ENCODE measurements at regions not wholly inside any gene's neighbourhood (a gene's known extent, or its start where the extent isn't known, plus 50 kb on each side); places are given as distances from the start of the nearest gene placed in this dataset.

GRCh38 chr5:29387384-29387783, 1806.1 kb upstream of the CDH6 start:
- ChIA-PET CTCF (ENCODE audit: partially characterized antibody) (no interaction called here), POLR2A (ENCODE audit: partially characterized antibody) (no interaction called here)
- no peak overlapping the region for H3K4me3 ChIP-seq (ENCODE audit: low read length in 2 of 2)
- H3K27me3 ChIP-seq (ENCODE audit: insufficient read depth, low read length) = no peaks in the 10 kb centered on the region
- H3K4me1 ChIP-seq (ENCODE audit: insufficient read depth, low read length) = no peaks in the 10 kb centered on the region
- H3K9me3 ChIP-seq (ENCODE audit: control insufficient read depth in 1 of 2, low read length in 2 of 2) = no peaks in the 10 kb centered on the region
- H3K27ac Mint-ChIP-seq = no peak overlapping the region
- intact Hi-C loops (cut with micrococcal nuclease) = no loop called here
- H3K4me1 Mint-ChIP-seq = no peaks in the 10 kb centered on the region
- no peaks in the 10 kb centered on the region for H3K27me3 Mint-ChIP-seq
- H3K36me3 ChIP-seq (ENCODE audit: insufficient read depth, low read length) = no peaks in the 10 kb centered on the region
- H3K9me3 Mint-ChIP-seq = peaks cover 0 to 21% (median 14%) of the 10 kb centered on the region in 8 donors
- H3K36me3 Mint-ChIP-seq = no peaks in the 10 kb centered on the region
- no peak for DNase-seq
- H3K4me3 Mint-ChIP-seq = no peak overlapping the region
- no peak overlapping the region for H3K27ac ChIP-seq (ENCODE audit: low read depth, low read length)

- H3K27me3 ChIP-seq (ENCODE audit: insufficient read depth, low read length) = no peaks in the 10 kb centered on the region
Measured at GRCh38 chr5:29382780-29383179, 1810.7 kb upstream of the CDH6 start.

GRCh38 chr5:29380029-29380428, 1813.5 kb upstream of the CDH6 start:
- Histone ChIP-seq H3K4me1 (ENCODE audit: insufficient read depth, low read length) (no peaks in the 10 kb centered on the region), H3K36me3 (ENCODE audit: insufficient read depth, low read length) (no peaks in the 10 kb centered on the region), H3K27ac (ENCODE audit: low read depth, low read length) (no peak overlapping the region), H3K9me3 (ENCODE audit: control insufficient read depth in 1 of 2, low read length in 2 of 2) (no peaks in the 10 kb centered on the region), H3K27me3 (ENCODE audit: insufficient read depth, low read length) (no peaks in the 10 kb centered on the region), H3K4me3 (ENCODE audit: low read length in 2 of 2) (no peak overlapping the region)
- ChIA-PET CTCF (ENCODE audit: partially characterized antibody) (no interaction called here), POLR2A (ENCODE audit: partially characterized antibody) (no interaction called here)
- H3K4me3 Mint-ChIP-seq = no peak overlapping the region
- H3K27ac Mint-ChIP-seq = no peak overlapping the region
- no peaks in the 10 kb centered on the region for H3K36me3 Mint-ChIP-seq
- H3K9me3 Mint-ChIP-seq = peaks cover 0 to 21% (median 5%) of the 10 kb centered on the region in 8 donors
- no peak for DNase-seq
- H3K27me3 Mint-ChIP-seq = no peaks in the 10 kb centered on the region
- no peaks in the 10 kb centered on the region for H3K4me1 Mint-ChIP-seq
- intact Hi-C loops (cut with micrococcal nuclease) = no loop called here

More at GRCh38 chr5:29382780-29383179, 1810.7 kb upstream of the CDH6 start:
- H3K4me3 ChIP-seq (ENCODE audit: low read length in 2 of 2) = no peak overlapping the region
- POLR2A ChIA-PET (ENCODE audit: partially characterized antibody) = no interaction called here
- DNase-seq = no peak
- H3K9me3 ChIP-seq (ENCODE audit: control insufficient read depth in 1 of 2, low read length in 2 of 2) = no peaks in the 10 kb centered on the region
- no peaks in the 10 kb centered on the region for H3K4me1 ChIP-seq (ENCODE audit: insufficient read depth, low read length)
- no peaks in the 10 kb centered on the region for H3K36me3 Mint-ChIP-seq
- no peaks in the 10 kb centered on the region for H3K36me3 ChIP-seq (ENCODE audit: insufficient read depth, low read length)
- no peak overlapping the region for H3K27ac ChIP-seq (ENCODE audit: low read depth, low read length)
- H3K4me1 Mint-ChIP-seq = no peaks in the 10 kb centered on the region
- no peaks in the 10 kb centered on the region for H3K27me3 Mint-ChIP-seq
- peaks cover 0 to 19% (median 7%) of the 10 kb centered on the region in 8 donors for H3K9me3 Mint-ChIP-seq
- no peak overlapping the region for H3K27ac Mint-ChIP-seq
- H3K4me3 Mint-ChIP-seq = no peak overlapping the region
- intact Hi-C loops (cut with micrococcal nuclease) = no loop called here
- CTCF ChIA-PET (ENCODE audit: partially characterized antibody) = no interaction called here

GRCh38 chr5:29379619-29380018, 1813.9 kb upstream of the CDH6 start:
- Mint-ChIP-seq H3K4me1 (no peaks in the 10 kb centered on the region), H3K27me3 (no peaks in the 10 kb centered on the region), H3K36me3 (no peaks in the 10 kb centered on the region), H3K9me3 (peaks cover 0 to 22% (median 6%) of the 10 kb centered on the region in 8 donors), H3K27ac (no peak overlapping the region), H3K4me3 (no peak overlapping the region)
- no peak overlapping the region for H3K27ac ChIP-seq (ENCODE audit: low read depth, low read length)
- no peaks in the 10 kb centered on the region for H3K27me3 ChIP-seq (ENCODE audit: insufficient read depth, low read length)
- no peaks in the 10 kb centered on the region for H3K36me3 ChIP-seq (ENCODE audit: insufficient read depth, low read length)
- intact Hi-C loops (cut with micrococcal nuclease) = no loop called here
- H3K9me3 ChIP-seq (ENCODE audit: control insufficient read depth in 1 of 2, low read length in 2 of 2) = no peaks in the 10 kb centered on the region
- DNase-seq = no peak
- POLR2A ChIA-PET (ENCODE audit: partially characterized antibody) = no interaction called here
- no peaks in the 10 kb centered on the region for H3K4me1 ChIP-seq (ENCODE audit: insufficient read depth, low read length)
- CTCF ChIA-PET (ENCODE audit: partially characterized antibody) = no interaction called here
- no peak overlapping the region for H3K4me3 ChIP-seq (ENCODE audit: low read length in 2 of 2)

- Histone ChIP-seq H3K27ac (ENCODE audit: low read depth, low read length) (no peak overlapping the region), H3K36me3 (ENCODE audit: insufficient read depth, low read length) (no peaks in the 10 kb centered on the region), H3K9me3 (ENCODE audit: control insufficient read depth in 1 of 2, low read length in 2 of 2) (no peaks in the 10 kb centered on the region), H3K27me3 (ENCODE audit: insufficient read depth, low read length) (no peaks in the 10 kb centered on the region), H3K4me3 (ENCODE audit: low read length in 2 of 2) (no peak overlapping the region), H3K4me1 (ENCODE audit: insufficient read depth, low read length) (no peaks in the 10 kb centered on the region)
- H3K27me3 Mint-ChIP-seq = no peaks in the 10 kb centered on the region
- peaks cover 0 to 16% (median 5%) of the 10 kb centered on the region in 8 donors for H3K9me3 Mint-ChIP-seq
- intact Hi-C loops (cut with micrococcal nuclease) = no loop called here
- H3K4me1 Mint-ChIP-seq = no peaks in the 10 kb centered on the region
- H3K27ac Mint-ChIP-seq = no peak overlapping the region
- H3K36me3 Mint-ChIP-seq = no peaks in the 10 kb centered on the region
- CTCF ChIA-PET (ENCODE audit: partially characterized antibody) = no interaction called here
- DNase-seq = no peak
- no peak overlapping the region for H3K4me3 Mint-ChIP-seq
- POLR2A ChIA-PET (ENCODE audit: partially characterized antibody) = no interaction called here
Measured at GRCh38 chr5:29378104-29378503, 1815.4 kb upstream of the CDH6 start.

GRCh38 chr5:29370248-29370647, 1823.2 kb upstream of the CDH6 start:
- Mint-ChIP-seq H3K9me3 (peaks cover 0 to 20% (median 11%) of the 10 kb centered on the region in 8 donors), H3K27me3 (no peaks in the 10 kb centered on the region), H3K27ac (no peak overlapping the region), H3K4me3 (no peak overlapping the region), H3K4me1 (no peaks in the 10 kb centered on the region), H3K36me3 (no peaks in the 10 kb centered on the region)
- ChIA-PET POLR2A (ENCODE audit: partially characterized antibody) (no interaction called here), CTCF (ENCODE audit: partially characterized antibody) (no interaction called here)
- no peak for DNase-seq
- intact Hi-C loops (cut with micrococcal nuclease) = no loop called here
- H3K36me3 ChIP-seq (ENCODE audit: insufficient read depth, low read length) = no peaks in the 10 kb centered on the region
- H3K4me3 ChIP-seq (ENCODE audit: low read length in 2 of 2) = no peak overlapping the region
- no peaks in the 10 kb centered on the region for H3K4me1 ChIP-seq (ENCODE audit: insufficient read depth, low read length)
- no peaks in the 10 kb centered on the region for H3K9me3 ChIP-seq (ENCODE audit: control insufficient read depth in 1 of 2, low read length in 2 of 2)
- H3K27me3 ChIP-seq (ENCODE audit: insufficient read depth, low read length) = no peaks in the 10 kb centered on the region
- no peak overlapping the region for H3K27ac ChIP-seq (ENCODE audit: low read depth, low read length)

- CTCF ChIA-PET (ENCODE audit: partially characterized antibody) = no interaction called here
- H3K27me3 Mint-ChIP-seq = no peaks in the 10 kb centered on the region
Measured at GRCh38 chr5:29367176-29367833, 1826.2 kb upstream of the CDH6 start.

GRCh38 chr5:29351170-29351569, 1842.3 kb upstream of the CDH6 start:
- H3K27ac ChIP-seq (ENCODE audit: low read depth, low read length) = no peak overlapping the region
- DNase-seq = no peak
- H3K36me3 Mint-ChIP-seq = no peaks in the 10 kb centered on the region
- H3K27me3 Mint-ChIP-seq = no peaks in the 10 kb centered on the region
- intact Hi-C loops (cut with micrococcal nuclease) = no loop called here
- no peak overlapping the region for H3K27ac Mint-ChIP-seq
- POLR2A ChIA-PET (ENCODE audit: partially characterized antibody) = no interaction called here
- H3K9me3 ChIP-seq (ENCODE audit: control insufficient read depth in 1 of 2, low read length in 2 of 2) = peaks cover 0 to 3% of the 10 kb centered on the region in 2 donors
- no peak overlapping the region for H3K4me3 Mint-ChIP-seq
- no peaks in the 10 kb centered on the region for H3K4me1 Mint-ChIP-seq
- CTCF ChIA-PET (ENCODE audit: partially characterized antibody) = no interaction called here
- H3K9me3 Mint-ChIP-seq = peaks cover 0 to 20% (median 7%) of the 10 kb centered on the region in 8 donors
- no peaks in the 10 kb centered on the region for H3K4me1 ChIP-seq (ENCODE audit: insufficient read depth, low read length)
- H3K27me3 ChIP-seq (ENCODE audit: insufficient read depth, low read length) = no peaks in the 10 kb centered on the region
- no peak overlapping the region for H3K4me3 ChIP-seq (ENCODE audit: low read length in 2 of 2)
- H3K36me3 ChIP-seq (ENCODE audit: insufficient read depth, low read length) = no peaks in the 10 kb centered on the region

More at GRCh38 chr5:29367176-29367833, 1826.2 kb upstream of the CDH6 start:
- DNase-seq = no peak
- H3K4me1 Mint-ChIP-seq = no peaks in the 10 kb centered on the region
- H3K27ac ChIP-seq (ENCODE audit: low read depth, low read length) = no peak overlapping the region
- no peaks in the 10 kb centered on the region for H3K36me3 Mint-ChIP-seq
- peaks cover 2 to 21% (median 12%) of the 10 kb centered on the region in 8 donors for H3K9me3 Mint-ChIP-seq
- no peaks in the 10 kb centered on the region for H3K4me1 ChIP-seq (ENCODE audit: insufficient read depth, low read length)
- H3K4me3 ChIP-seq (ENCODE audit: low read length in 2 of 2) = no peak overlapping the region
- no peak overlapping the region for H3K4me3 Mint-ChIP-seq
- no peaks in the 10 kb centered on the region for H3K36me3 ChIP-seq (ENCODE audit: insufficient read depth, low read length)
- no peak overlapping the region for H3K27ac Mint-ChIP-seq
- no peaks in the 10 kb centered on the region for H3K27me3 ChIP-seq (ENCODE audit: insufficient read depth, low read length)
- intact Hi-C loops (cut with micrococcal nuclease) = no loop called here
- H3K9me3 ChIP-seq (ENCODE audit: control insufficient read depth in 1 of 2, low read length in 2 of 2) = no peaks in the 10 kb centered on the region
- POLR2A ChIA-PET (ENCODE audit: partially characterized antibody) = no interaction called here

Data from CD4-positive, alpha-beta memory T cell (primary cell).